Stimulated activated CD8-positive, alpha-beta memory T cell treated with anti-CD3 and anti-CD28 coated beads, Interleukin-12 subunit alpha, Interleukin-12 subunit beta, amount 100 ng/mL, for 24 hours (primary cell): ENCODE measurements at regions not wholly inside any gene's neighbourhood (a gene's known extent, or its start where the extent isn't known, plus 50 kb on each side); places are given as distances from the start of the nearest gene placed in this dataset.
"Not testable (repeated sequence)": the region's sequence is repeated elsewhere in the genome, so short reads cannot be mapped to it uniquely, and the experiment has no call there.

ENCODE experiments used
- DNase-seq: peaks from one replicate; pipeline ENCODE4 v3.0.0-alpha.2; 2020; ENCODE audit errors: extremely low read depth

DNA sequence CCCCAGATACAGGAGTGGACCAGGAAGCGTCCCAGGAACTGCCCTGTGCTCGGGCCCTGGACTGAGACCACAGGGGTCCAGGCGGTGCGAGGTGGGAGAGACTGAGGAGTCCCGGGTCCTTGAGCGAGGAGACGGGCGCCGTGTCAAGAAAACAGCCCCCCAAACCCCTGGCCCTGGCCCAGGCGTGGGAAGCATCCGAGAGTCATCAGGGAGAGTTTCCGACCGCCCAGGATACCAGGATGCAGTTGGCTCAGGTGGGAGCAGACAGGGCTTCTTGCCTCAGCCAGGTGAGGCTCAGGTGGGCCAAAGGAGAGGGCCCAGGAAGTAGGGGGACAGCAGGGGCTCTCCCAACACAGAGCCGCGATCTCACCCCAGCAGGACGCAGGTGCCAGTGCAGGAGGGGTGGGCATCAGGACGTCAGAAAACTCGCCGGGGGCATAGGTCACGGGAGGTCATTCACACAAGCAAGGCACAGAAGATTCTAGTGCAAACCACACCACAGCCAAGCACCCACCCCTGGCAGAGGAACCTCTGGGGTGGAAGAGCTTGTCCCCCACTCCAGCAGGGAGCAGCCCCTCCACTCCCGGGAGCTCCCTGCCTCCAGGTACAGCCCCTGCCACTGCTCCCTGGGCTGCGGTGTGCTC is 102.5 kb upstream of the EIF5 start:
- no peak for DNase-seq

- no peak for DNase-seq
These were observed 101.8 kb upstream of the EIF5 start for GRCh38 chr14:103232031-103232808.

DNA sequence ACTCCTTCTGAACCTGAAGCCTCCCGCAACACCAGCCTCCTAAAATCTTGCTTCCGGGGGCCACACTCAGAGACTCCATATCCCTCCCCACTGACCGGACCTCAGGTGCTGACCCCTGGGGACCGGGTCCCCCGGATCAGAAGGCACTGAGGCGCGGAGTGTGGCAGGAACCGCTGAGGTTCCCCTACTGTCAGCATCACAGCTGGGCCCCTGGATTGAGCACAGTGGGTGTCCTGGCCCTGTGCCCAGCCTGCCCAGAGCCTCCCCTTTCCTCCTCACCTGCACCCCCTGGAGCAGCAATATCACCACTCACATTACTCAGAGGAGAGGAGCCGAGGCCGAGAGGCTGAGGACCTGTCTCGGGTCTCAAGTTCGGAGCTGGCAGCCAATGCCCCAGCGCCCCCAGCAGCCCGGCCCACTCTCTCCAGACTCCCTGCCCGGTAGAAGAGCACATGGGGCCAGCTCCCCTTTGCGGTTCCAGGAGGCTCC is 101.2 kb upstream of the EIF5 start:
- no peak for DNase-seq

DNA sequence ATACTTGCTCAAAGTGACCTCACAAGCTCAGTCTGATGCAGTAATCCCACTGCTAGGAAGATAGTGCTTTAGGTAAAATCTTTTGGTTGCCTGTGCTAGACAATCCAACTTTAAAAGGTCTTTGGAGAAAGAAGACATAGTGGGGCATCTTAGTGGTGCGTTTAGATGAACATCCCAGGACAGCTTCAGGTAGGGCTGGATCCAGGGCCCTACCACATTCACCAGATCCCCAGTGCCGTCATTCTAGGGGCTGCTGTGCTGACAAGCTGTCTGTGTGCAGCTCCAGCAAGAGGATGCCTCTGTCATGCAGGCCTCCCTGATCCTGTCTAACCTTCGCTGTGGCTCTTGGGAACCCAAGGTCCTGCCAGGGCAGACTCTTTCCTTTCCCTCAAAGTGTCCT is 100.7 kb upstream of the EIF5 start:
- DNase-seq, result no peak

DNA sequence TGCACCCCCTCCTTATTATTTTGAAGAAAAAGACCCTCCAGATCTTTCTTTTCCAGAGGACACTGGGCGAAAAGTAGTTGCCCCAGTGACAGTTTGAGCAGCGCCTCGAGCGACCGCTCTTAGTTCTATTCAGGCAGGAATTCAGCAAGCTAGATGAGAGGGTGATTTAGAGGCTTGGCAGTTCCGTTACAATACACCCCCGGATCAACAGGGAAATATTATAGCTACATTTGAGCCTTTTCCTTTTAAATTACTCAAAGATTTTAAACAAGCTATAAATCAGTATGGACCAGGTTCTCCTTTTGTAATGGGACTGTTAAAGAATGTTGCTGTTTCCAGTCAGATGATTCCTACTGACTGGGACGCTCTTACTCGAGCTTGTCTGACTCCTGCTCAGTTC is 99.2 kb upstream of the EIF5 start:
- not testable (repeated sequence) for DNase-seq

- not testable (repeated sequence) for DNase-seq
These were observed 98.5 kb upstream of the EIF5 start for GRCh38 chr14:103235506-103235905.

GRCh38 chr14:103239751-103240150 is 94.3 kb upstream of the EIF5 start:
- DNase-seq, result no peak

DNA sequence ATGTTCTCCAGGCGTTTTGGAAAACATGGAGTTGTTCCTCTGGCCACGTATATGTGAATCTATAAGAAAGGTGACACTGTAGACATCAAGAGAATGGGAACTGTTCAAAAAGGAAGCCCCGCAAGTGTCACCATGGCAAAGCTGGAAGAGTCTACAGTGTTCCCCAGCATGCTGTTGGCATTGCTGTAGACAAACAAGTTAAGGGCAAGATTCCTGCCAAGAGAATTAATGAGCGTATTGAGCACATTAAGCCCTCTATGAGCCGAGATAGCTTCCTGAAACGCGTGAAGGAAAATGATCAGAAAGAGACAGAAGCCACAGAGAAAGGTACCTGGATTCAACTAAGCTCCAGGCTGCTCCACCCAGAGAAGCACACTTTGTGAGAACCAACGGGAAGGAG is 92.5 kb upstream of the EIF5 start:
- DNase-seq, result no peak

GRCh38 chr14:103243764-103244737 is 90.0 kb upstream of the EIF5 start:
- no peak for DNase-seq

- DNase-seq, result not testable (repeated sequence)
These were observed 88.4 kb upstream of the EIF5 start for GRCh38 chr14:103245624-103246031.

DNA sequence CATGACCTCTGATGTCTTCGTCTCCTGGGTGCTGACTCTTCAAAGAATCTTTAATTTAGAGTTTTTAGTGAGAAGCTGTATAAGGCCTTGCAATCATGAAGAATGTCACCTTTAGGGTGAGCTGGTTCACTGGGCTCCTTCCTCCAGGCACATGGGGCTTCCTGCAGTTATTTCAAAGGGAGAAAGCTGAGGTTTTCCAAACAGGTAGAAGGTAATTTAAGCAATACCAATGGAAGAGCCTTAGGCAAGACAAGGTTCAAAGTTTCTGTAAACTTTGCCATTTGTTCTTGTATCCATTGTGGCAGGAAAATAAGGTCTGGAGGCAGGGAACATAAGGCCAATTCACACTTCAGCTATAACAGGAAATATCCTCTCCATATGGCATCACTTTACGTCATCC is 88.0 kb upstream of the EIF5 start:
- no peak for DNase-seq

- no peak for DNase-seq
These were observed 86.8 kb upstream of the EIF5 start for GRCh38 chr14:103247169-103247606.

- no peak for DNase-seq
These were observed 83.9 kb upstream of the EIF5 start for GRCh38 chr14:103250181-103250580.

- no peak for DNase-seq
These were observed 83.2 kb upstream of the EIF5 start for GRCh38 chr14:103250874-103251273.

DNA sequence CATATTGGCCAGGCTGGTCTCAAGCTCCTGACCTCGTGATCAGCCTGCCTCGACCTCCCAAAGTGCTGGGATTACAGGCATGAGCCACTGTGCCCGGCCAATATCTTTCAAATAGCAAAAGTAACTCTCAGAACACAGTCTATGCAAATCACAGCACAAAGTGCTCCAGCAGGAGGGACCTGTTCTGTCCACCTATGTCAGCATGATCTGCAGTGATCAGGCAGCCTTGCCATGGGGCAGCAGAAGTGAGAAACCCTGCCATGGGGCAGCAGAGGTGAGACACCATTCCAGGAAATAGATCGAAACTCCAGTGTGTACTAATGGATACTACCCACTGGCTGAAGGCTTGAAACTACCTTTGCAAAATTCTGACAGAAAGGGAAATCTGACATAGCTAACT is 78.5 kb upstream of the EIF5 start:
- DNase-seq, result no peak

GRCh38 chr14:103256406-103256805 is 77.6 kb upstream of the EIF5 start:
- no peak for DNase-seq

DNA sequence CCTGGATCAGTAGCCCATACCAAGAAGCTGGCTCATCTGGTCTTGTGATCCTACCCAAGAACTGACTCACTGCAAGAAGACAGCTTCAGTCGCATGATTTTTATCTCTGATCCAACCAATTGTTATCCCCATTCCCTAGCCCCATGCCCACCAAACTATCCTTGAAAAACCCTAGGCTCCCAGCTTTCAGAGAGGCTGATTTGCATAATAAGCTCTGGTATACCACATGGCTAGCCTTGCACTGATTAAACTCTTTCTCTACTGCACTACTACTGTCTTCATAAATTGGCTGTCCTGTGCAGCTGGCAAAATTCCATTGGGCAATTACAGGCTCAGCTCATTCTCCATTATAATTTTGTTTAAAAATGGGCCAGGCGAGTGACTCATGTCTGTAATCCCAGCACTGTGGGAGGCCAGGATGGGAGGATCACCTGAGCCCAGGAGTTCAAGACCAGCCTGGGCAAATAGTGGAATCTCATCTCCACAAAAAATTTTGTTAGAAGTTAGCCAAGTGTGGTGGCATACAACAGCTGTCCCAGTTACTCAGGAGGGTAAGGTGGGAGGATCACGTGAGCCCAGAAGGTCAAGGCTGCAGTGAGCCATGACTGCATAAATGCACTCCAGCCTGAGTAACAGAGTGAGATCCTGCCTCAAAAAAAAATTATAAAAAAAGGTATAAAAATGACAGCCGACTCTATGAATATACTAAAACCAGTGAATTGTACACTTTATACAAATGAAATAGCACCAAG is 76.7 kb upstream of the EIF5 start:
- DNase-seq, result no peak

DNA sequence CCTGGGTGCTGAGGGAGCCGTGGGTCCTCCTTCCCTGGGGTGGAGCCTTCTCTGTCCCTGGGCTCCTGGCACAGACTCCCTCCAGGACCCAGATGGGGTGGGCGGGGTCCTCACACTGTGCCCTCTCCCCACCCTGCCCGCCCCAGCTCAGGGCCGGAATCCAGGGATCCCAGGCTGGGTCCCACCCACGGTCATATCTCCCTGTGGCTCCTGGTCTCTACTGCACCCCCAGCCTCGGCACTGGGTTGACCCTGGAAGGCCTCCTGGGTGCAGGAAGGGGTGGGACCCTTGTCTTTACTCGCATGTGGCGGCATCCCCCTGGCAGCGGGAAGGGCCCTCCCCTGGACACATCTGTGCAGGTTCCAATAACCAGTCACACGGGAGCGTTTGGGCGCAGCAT is 75.8 kb upstream of the EIF5 start:
- no peak for DNase-seq

DNA sequence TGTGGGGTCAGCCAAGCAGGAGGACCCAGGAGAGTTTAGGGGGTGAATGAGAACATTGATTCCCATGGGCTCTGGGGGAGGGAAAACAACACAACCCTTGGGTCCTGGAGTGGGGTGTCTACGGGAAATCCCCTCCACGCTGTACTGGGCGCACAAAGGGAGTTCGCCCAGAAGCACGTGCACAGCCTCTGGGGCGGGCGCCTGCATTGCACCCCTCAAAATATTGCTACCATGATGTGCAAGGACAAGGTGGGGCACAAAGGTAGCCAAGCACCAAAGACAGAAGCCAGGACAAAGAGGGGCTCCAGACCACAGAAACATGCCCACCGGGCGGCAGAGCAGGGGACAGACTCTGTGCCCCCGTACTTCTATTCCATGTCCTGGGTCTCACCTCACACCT is 74.9 kb upstream of the EIF5 start:
- no peak for DNase-seq

DNA sequence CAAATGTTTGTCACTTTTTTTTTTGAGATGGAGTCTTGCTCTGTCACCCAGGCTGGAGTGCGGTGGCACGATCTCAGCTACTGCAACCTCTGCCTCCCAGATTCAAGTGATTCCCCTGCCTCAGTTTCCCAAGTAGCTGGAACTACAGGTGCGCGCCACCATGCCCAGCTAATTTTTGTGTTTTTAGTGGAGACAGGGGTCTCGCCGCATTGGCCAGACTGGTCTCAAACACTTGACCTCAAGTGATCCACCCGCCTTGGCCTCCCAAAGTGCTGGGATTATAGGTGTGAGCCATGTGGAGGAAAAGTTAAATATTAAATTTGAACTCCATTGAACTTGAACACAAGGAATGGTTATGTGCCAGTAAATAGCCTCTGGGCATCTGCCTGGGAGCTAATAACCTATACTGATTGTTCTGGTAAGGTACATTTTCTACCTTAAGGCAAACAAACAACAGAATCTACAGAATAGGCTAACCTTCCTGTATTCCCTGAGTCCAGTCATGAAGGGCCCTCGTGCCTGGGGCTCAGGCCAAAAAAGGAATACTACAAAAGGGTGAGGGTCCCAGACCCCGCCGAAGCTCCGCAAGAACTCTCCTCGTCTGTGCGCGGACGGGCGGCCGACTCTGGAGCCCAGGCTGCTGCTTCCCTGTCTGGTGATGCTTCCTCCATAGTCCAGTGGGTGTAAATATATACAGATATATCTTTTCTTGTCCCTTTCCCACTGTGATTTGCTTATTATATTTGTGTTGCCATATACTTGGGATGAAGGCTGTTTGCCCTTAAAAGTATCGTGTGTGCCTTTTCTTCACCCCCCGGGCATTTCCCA is 74.0 kb upstream of the EIF5 start:
- no peak for DNase-seq
